ENCODE measurements at regions not wholly inside any gene's neighbourhood (a gene's known extent, or its start where the extent isn't known, plus 50 kb on each side); places are given as distances from the start of the nearest gene placed in this dataset.

- TF ChIP-seq POLR2AphosphoS5 (IDR thresholded peaks at IDR 0.05; ENCODE audit: low read depth, low read length) (no peak), CTCF (IDR thresholded peaks at IDR 0.05) (no peak), SIN3A (IDR thresholded peaks at IDR 0.05; ENCODE audit: borderline replicate concordance, insufficient read depth, low read depth, low read length) (no peak), REST (IDR thresholded peaks at IDR 0.05; ENCODE audit: insufficient read depth in 1 of 2, low read depth in 2 of 2, low read length in 1 of 2) (no peak), TCF7L2 (IDR thresholded peaks at IDR 0.05; ENCODE audit: low read depth, low read length) (no peak)
These were observed 286.3 kb downstream of the RAP2B start for GRCh38 chr3:153448151-153448829.

Measured in Panc1 (cell line).